HEK293 (cell line): ENCODE measurements at regions not wholly inside any gene's neighbourhood (a gene's known extent, or its start where the extent isn't known, plus 50 kb on each side); places are given as distances from the start of the nearest gene placed in this dataset.

Experiments
- REPIN1 ChIP-seq: fragments of 450-650 bp; formaldehyde crosslinking; IDR thresholded peaks from 2 replicates; pipeline ENCODE4 v1.5.1; 2017; ENCODE audit warnings: missing biosample characterization, missing genetic modification characterization, low read depth
- SP2 ChIP-seq: fragments of 450-650 bp; formaldehyde crosslinking; IDR thresholded peaks from 2 replicates; pipeline ENCODE4 v1.5.1; 2016; ENCODE audit warnings: missing biosample characterization, missing genetic modification characterization
- YY1 ChIP-seq: fragments of 450-650 bp; formaldehyde crosslinking; IDR thresholded peaks from 2 replicates; pipeline ENCODE4 v1.5.1; 2018; ENCODE audit warnings: missing biosample characterization, missing genetic modification characterization
- ZNF114 ChIP-seq: fragments of 450-650 bp; formaldehyde crosslinking; IDR thresholded peaks from 2 replicates; pipeline ENCODE4 v1.5.0; 2017; ENCODE audit warnings: missing biosample characterization, missing genetic modification characterization
- ZNF146 ChIP-seq: fragments of 450-650 bp; formaldehyde crosslinking; IDR thresholded peaks from 2 replicates; pipeline ENCODE4 v1.5.1; 2016; ENCODE audit warnings: missing biosample characterization, missing genetic modification characterization
- ZNF404 ChIP-seq: fragments of 450-650 bp; formaldehyde crosslinking; IDR thresholded peaks from 2 replicates; pipeline ENCODE4 v1.5.1; 2017; ENCODE audit warnings: missing biosample characterization, missing genetic modification characterization
- ZNF433 ChIP-seq: fragments of 450-650 bp; formaldehyde crosslinking; IDR thresholded peaks from 2 replicates; pipeline ENCODE4 v1.5.1; 2016; ENCODE audit warnings: missing biosample characterization, missing genetic modification characterization, low read depth
- TF ChIP-seq, protein P1 (sequence below): fragments of 450-650 bp; formaldehyde crosslinking; IDR thresholded peaks from 2 replicates; pipeline ENCODE4 v1.5.1; 2016; ENCODE audit warnings: missing biosample characterization, missing genetic modification characterization, borderline replicate concordance
- TF ChIP-seq, protein P2 (sequence below): fragments of 450-650 bp; formaldehyde crosslinking; IDR thresholded peaks from 2 replicates; pipeline ENCODE4 v1.5.1; 2016; ENCODE audit warnings: missing biosample characterization, missing genetic modification characterization
- TF ChIP-seq, protein P3 (sequence below): fragments of 450-650 bp; formaldehyde crosslinking; IDR thresholded peaks from 2 replicates; pipeline ENCODE4 v1.5.1; 2017; ENCODE audit warnings: missing biosample characterization, missing genetic modification characterization

DNA sequence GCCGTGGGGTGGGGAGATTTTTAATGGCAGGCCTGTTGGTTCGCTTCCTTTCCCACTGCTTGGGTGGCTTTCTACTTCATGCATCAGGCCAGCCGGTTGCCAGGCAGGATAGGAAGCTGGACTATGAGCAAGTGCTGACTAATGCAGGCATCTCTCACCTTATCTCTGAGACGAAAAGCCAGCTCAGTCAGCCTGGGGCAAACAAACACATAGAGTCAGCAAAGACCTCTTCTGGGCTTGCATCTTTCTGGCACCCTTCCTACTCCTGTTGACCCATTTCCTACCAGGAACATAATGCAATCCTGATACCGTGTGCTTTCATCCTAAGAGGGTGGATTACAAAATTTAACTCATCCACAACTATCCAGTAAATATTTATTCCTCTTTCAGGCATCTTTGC is 416.6 kb upstream of the MEX3C start:
- TF ChIP-seq ZNF146 (no peak), REPIN1 (tag by site-specific recombination) (no peak), ZNF114 (no peak), YY1 (tag by site-specific recombination) (no peak), ZNF433 (tag by site-specific recombination) (no peak), ZNF404 (no peak), SP2 (tag by site-specific recombination) (no peak)
- TF ChIP-seq, protein P1, sequence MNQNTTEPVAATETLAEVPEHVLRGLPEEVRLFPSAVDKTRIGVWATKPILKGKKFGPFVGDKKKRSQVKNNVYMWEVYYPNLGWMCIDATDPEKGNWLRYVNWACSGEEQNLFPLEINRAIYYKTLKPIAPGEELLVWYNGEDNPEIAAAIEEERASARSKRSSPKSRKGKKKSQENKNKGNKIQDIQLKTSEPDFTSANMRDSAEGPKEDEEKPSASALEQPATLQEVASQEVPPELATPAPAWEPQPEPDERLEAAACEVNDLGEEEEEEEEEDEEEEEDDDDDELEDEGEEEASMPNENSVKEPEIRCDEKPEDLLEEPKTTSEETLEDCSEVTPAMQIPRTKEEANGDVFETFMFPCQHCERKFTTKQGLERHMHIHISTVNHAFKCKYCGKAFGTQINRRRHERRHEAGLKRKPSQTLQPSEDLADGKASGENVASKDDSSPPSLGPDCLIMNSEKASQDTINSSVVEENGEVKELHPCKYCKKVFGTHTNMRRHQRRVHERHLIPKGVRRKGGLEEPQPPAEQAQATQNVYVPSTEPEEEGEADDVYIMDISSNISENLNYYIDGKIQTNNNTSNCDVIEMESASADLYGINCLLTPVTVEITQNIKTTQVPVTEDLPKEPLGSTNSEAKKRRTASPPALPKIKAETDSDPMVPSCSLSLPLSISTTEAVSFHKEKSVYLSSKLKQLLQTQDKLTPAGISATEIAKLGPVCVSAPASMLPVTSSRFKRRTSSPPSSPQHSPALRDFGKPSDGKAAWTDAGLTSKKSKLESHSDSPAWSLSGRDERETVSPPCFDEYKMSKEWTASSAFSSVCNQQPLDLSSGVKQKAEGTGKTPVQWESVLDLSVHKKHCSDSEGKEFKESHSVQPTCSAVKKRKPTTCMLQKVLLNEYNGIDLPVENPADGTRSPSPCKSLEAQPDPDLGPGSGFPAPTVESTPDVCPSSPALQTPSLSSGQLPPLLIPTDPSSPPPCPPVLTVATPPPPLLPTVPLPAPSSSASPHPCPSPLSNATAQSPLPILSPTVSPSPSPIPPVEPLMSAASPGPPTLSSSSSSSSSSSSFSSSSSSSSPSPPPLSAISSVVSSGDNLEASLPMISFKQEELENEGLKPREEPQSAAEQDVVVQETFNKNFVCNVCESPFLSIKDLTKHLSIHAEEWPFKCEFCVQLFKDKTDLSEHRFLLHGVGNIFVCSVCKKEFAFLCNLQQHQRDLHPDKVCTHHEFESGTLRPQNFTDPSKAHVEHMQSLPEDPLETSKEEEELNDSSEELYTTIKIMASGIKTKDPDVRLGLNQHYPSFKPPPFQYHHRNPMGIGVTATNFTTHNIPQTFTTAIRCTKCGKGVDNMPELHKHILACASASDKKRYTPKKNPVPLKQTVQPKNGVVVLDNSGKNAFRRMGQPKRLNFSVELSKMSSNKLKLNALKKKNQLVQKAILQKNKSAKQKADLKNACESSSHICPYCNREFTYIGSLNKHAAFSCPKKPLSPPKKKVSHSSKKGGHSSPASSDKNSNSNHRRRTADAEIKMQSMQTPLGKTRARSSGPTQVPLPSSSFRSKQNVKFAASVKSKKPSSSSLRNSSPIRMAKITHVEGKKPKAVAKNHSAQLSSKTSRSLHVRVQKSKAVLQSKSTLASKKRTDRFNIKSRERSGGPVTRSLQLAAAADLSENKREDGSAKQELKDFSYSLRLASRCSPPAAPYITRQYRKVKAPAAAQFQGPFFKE (tag by site-specific recombination): no peak
- TF ChIP-seq, protein P2, sequence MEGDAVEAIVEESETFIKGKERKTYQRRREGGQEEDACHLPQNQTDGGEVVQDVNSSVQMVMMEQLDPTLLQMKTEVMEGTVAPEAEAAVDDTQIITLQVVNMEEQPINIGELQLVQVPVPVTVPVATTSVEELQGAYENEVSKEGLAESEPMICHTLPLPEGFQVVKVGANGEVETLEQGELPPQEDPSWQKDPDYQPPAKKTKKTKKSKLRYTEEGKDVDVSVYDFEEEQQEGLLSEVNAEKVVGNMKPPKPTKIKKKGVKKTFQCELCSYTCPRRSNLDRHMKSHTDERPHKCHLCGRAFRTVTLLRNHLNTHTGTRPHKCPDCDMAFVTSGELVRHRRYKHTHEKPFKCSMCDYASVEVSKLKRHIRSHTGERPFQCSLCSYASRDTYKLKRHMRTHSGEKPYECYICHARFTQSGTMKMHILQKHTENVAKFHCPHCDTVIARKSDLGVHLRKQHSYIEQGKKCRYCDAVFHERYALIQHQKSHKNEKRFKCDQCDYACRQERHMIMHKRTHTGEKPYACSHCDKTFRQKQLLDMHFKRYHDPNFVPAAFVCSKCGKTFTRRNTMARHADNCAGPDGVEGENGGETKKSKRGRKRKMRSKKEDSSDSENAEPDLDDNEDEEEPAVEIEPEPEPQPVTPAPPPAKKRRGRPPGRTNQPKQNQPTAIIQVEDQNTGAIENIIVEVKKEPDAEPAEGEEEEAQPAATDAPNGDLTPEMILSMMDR (tag by site-specific recombination): no peak
- TF ChIP-seq, protein P3, sequence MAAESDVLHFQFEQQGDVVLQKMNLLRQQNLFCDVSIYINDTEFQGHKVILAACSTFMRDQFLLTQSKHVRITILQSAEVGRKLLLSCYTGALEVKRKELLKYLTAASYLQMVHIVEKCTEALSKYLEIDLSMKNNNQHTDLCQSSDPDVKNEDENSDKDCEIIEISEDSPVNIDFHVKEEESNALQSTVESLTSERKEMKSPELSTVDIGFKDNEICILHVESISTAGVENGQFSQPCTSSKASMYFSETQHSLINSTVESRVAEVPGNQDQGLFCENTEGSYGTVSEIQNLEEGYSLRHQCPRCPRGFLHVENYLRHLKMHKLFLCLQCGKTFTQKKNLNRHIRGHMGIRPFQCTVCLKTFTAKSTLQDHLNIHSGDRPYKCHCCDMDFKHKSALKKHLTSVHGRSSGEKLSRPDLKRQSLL: no peak
